BJ (cell line): ENCODE measurements at regions not wholly inside any gene's neighbourhood (a gene's known extent, or its start where the extent isn't known, plus 50 kb on each side); places are given as distances from the start of the nearest gene placed in this dataset.

Source experiments
- CTCF ChIA-PET: fragments of 350-600 bp; formaldehyde crosslinking; extraction: SDS; loops from one replicate; lab custom pipeline; 2021; ENCODE audit warnings: antibody characterized with exemption, inconsistent platforms; lab: Yijun Ruan, JAX
- POLR2A ChIA-PET: fragments of 300-600 bp; sonication (Branson Sonifier 250); formaldehyde crosslinking; extraction: SDS; loops from one replicate; lab custom pipeline; 2021; ENCODE audit warnings: antibody characterized with exemption; lab: Charles Lee
- DNase-seq: peaks from one replicate; pipeline ENCODE4 v3.0.0-alpha.2; 2011; ENCODE audit warnings: low read depth
- H3K27me3 ChIP-seq: 2 replicates; pipeline ENCODE4 v1.6.0; 2011; ENCODE audit warnings: low read length; ENCODE audit not compliant: control insufficient read depth, insufficient read depth
- H3K36me3 ChIP-seq: 2 replicates; pipeline ENCODE4 v1.5.1; 2011; ENCODE audit warnings: low read length; ENCODE audit not compliant: control insufficient read depth, insufficient read depth
- H3K4me3 ChIP-seq: 2 replicates; pipeline ENCODE4 v1.5.1; 2011; ENCODE audit warnings: low read depth, mild to moderate bottlenecking, control low read depth, low read length
- CTCF ChIP-seq: IDR thresholded peaks from 2 replicates; pipeline ENCODE4 v1.5.1; 2011; ENCODE audit warnings: low read depth, mild to moderate bottlenecking, control low read depth, inconsistent platforms, low read length, moderate library complexity; ENCODE audit not compliant: insufficient read depth

- H3K4me3 ChIP-seq: no peak overlapping the region
- DNase-seq: no peak
- POLR2A ChIA-PET: no interaction called here
- H3K36me3 ChIP-seq: no peaks in the 10 kb centered on the region
- H3K27me3 ChIP-seq: no peaks in the 10 kb centered on the region
- TF ChIP-seq CTCF: no peak
- CTCF ChIA-PET: interaction anchor here (0.9 kb wide), 1 partner anchor 9 kb away, joined by 4 read pairs; no protein-coding TSS in a partner anchor
These were observed 207.4 kb downstream of the BMP2 start for GRCh38 chr20:6974838-6975237.

GRCh38 chr20:6975311-6975710 is 207.8 kb downstream of the BMP2 start:
- CTCF ChIA-PET: no interaction called here
- POLR2A ChIA-PET: no interaction called here
- DNase-seq: no peak
- Histone ChIP-seq H3K4me3 (no peak overlapping the region), H3K36me3 (no peaks in the 10 kb centered on the region), H3K27me3 (no peaks in the 10 kb centered on the region)
- TF ChIP-seq CTCF: no peak

GRCh38 chr20:6976106-6976900 is 208.8 kb downstream of the BMP2 start:
- ChIA-PET CTCF (no interaction called here), POLR2A (no interaction called here)
- no peak for DNase-seq
- Histone ChIP-seq H3K4me3 (no peak overlapping the region), H3K27me3 (no peaks in the 10 kb centered on the region), H3K36me3 (no peaks in the 10 kb centered on the region)
- no peak for TF ChIP-seq CTCF

- Histone ChIP-seq H3K36me3 (no peaks in the 10 kb centered on the region), H3K4me3 (no peak overlapping the region), H3K27me3 (no peaks in the 10 kb centered on the region)
- ChIA-PET POLR2A (no interaction called here), CTCF (no interaction called here)
- no peak for DNase-seq
- no peak for TF ChIP-seq CTCF
These were observed 212.1 kb downstream of the BMP2 start for GRCh38 chr20:6979621-6980020.

- ChIA-PET POLR2A (no interaction called here), CTCF (no interaction called here)
- H3K4me3 ChIP-seq: no peak overlapping the region
- no peak for TF ChIP-seq CTCF
- no peaks in the 10 kb centered on the region for H3K27me3 ChIP-seq
- no peaks in the 10 kb centered on the region for H3K36me3 ChIP-seq
- DNase-seq: no peak
These were observed 225.5 kb downstream of the BMP2 start for GRCh38 chr20:6993011-6993410.
